Osteocyte (in vitro differentiated cells): ENCODE measurements at regions not wholly inside any gene's neighbourhood (a gene's known extent, or its start where the extent isn't known, plus 50 kb on each side); places are given as distances from the start of the nearest gene placed in this dataset.

Experiments
- DNase-seq: peaks from one replicate; pipeline ENCODE4 v3.0.0; 2021; ENCODE audit warnings: mixed read lengths; ENCODE audit not compliant: unreplicated experiment; ENCODE audit errors: extremely low spot score
- H3K27ac Mint-ChIP-seq: one replicate; pipeline ENCODE4 v1.8.0; 2021; ENCODE audit warnings: mild to moderate bottlenecking, mixed read lengths; ENCODE audit not compliant: unreplicated experiment
- H3K27me3 Mint-ChIP-seq: one replicate; pipeline ENCODE4 v1.8.0; 2021; ENCODE audit warnings: mixed read lengths; ENCODE audit not compliant: unreplicated experiment
- H3K36me3 Mint-ChIP-seq: one replicate; pipeline ENCODE4 v1.8.0; 2021; ENCODE audit warnings: mixed read lengths; ENCODE audit not compliant: unreplicated experiment
- H3K4me1 Mint-ChIP-seq: one replicate; pipeline ENCODE4 v1.8.0; 2021; ENCODE audit warnings: mixed read lengths; ENCODE audit not compliant: unreplicated experiment
- H3K4me3 Mint-ChIP-seq: one replicate; pipeline ENCODE4 v1.8.0; 2021; ENCODE audit warnings: mild to moderate bottlenecking, moderate library complexity, mixed read lengths; ENCODE audit not compliant: unreplicated experiment
- H3K9me3 Mint-ChIP-seq: one replicate; pipeline ENCODE4 v1.8.0; 2021; ENCODE audit warnings: mixed read lengths; ENCODE audit not compliant: unreplicated experiment
- CTCF ChIP-seq: fragments of 200-600 bp; sonication (generic); IDR thresholded peaks from 2 replicates; pipeline ENCODE4 v1.5.0; 2021; ENCODE audit warnings: antibody characterized with exemption, mild to moderate bottlenecking, moderate library complexity

GRCh38 chr3:152719264-152719663, 115.7 kb upstream of the P2RY1 start:
- no peak for DNase-seq
- peaks cover 4% of the 10 kb centered on the region for H3K9me3 Mint-ChIP-seq
- H3K27ac Mint-ChIP-seq, result no peak overlapping the region
- H3K4me1 Mint-ChIP-seq, result no peaks in the 10 kb centered on the region
- peaks cover 16% of the 10 kb centered on the region for H3K27me3 Mint-ChIP-seq
- TF ChIP-seq CTCF, result no peak
- H3K4me3 Mint-ChIP-seq, result no peak overlapping the region
- H3K36me3 Mint-ChIP-seq, result no peaks in the 10 kb centered on the region

GRCh38 chr3:152720951-152721718, 113.8 kb upstream of the P2RY1 start:
- Mint-ChIP-seq H3K27ac (no peak overlapping the region), H3K4me3 (no peak overlapping the region), H3K9me3 (peaks cover 4% of the 10 kb centered on the region), H3K27me3 (peaks cover 16% of the 10 kb centered on the region), H3K4me1 (no peaks in the 10 kb centered on the region), H3K36me3 (no peaks in the 10 kb centered on the region)
- no peak for DNase-seq
- no peak for TF ChIP-seq CTCF

DNA sequence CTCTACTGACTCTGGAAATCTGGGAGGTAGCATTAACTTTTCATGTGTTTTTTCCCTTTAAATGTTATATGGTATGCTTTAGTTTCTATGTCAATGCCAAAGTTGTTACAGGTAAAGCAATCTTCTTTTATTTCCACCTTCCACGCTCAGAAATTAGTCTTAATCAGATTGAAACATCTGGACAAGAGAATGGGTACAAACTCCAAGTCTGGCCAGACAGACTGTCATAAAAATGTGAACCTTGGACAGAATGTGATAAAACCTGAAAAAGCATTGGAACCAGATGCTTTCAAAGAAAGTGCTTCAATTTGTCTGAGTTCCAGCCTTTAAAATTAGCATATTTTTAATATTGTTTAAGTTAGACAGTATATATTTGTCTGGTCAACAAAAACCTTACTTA, 110.7 kb upstream of the P2RY1 start:
- no peak for TF ChIP-seq CTCF
- H3K4me3 Mint-ChIP-seq, result no peak overlapping the region
- peaks cover 12% of the 10 kb centered on the region for H3K27me3 Mint-ChIP-seq
- no peaks in the 10 kb centered on the region for H3K4me1 Mint-ChIP-seq
- no peak overlapping the region for H3K27ac Mint-ChIP-seq
- H3K9me3 Mint-ChIP-seq, result peaks cover 4% of the 10 kb centered on the region
- DNase-seq, result no peak
- no peaks in the 10 kb centered on the region for H3K36me3 Mint-ChIP-seq

DNA sequence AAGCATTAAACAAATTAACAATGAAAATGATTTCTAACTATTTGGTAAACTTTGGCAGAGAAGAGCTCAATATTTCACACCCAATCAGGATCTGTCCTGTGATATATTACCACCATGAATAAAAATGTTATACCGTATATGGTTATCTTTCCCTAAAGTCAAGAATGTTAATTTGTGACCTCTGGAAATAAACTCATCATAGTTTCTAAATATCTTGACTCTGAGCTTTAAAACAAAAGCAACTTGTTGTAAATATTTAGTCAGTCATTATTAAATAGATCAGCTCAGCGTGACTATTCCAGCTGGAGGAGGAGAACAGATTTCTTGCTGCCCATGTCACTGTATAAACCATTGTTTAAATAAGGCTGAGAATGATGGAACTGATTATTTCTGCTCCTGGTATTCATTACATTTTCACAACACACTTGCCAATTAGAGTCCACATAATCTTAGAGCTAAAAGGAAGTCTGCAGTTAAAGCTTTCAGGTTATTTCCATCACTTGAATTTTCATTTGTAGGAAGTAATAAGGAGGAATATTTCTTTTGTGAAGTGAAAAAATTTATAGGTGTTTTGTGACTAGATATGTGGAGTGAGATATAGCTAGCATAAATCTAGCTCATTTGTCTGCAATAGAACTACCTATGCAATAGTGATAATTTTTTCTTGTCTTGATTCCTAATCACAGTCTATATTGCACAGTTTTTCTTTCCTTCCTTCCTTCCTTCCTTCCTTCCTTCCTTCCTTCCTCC, 106.5 kb upstream of the P2RY1 start:
- Mint-ChIP-seq H3K27ac (no peak overlapping the region), H3K4me1 (no peaks in the 10 kb centered on the region), H3K36me3 (no peaks in the 10 kb centered on the region), H3K4me3 (no peak overlapping the region), H3K9me3 (no peaks in the 10 kb centered on the region), H3K27me3 (peaks cover 3% of the 10 kb centered on the region)
- no peak for TF ChIP-seq CTCF
- DNase-seq, result no peak

GRCh38 chr3:152729906-152730305, 105.0 kb upstream of the P2RY1 start:
- H3K27ac Mint-ChIP-seq, result no peak overlapping the region
- H3K4me1 Mint-ChIP-seq, result no peaks in the 10 kb centered on the region
- H3K9me3 Mint-ChIP-seq, result no peaks in the 10 kb centered on the region
- DNase-seq, result no peak
- H3K4me3 Mint-ChIP-seq, result no peak overlapping the region
- H3K36me3 Mint-ChIP-seq, result no peaks in the 10 kb centered on the region
- peaks cover 10% of the 10 kb centered on the region for H3K27me3 Mint-ChIP-seq
- no peak for TF ChIP-seq CTCF
